ENCODE measurements at regions not wholly inside any gene's neighbourhood (a gene's known extent, or its start where the extent isn't known, plus 50 kb on each side); places are given as distances from the start of the nearest gene placed in this dataset.

- Histone ChIP-seq H3K4me1 (no peaks in the 10 kb centered on the region), H3K9me3 (no peaks in the 10 kb centered on the region), H3K27me3 (no peaks in the 10 kb centered on the region), H3K4me3 (no peak overlapping the region), H3K36me3 (no peaks in the 10 kb centered on the region), H3K27ac (no peak overlapping the region)
- TF ChIP-seq POLR2AphosphoS5 (IDR thresholded peaks at IDR 0.05) = no peak
- no peak for TF ChIP-seq EP300 (IDR thresholded peaks at IDR 0.05)
- TF ChIP-seq CTCF (IDR thresholded peaks at IDR 0.05) = no peak
- TF ChIP-seq POLR2A (IDR thresholded peaks at IDR 0.05) = no peak
- no peak for DNase-seq
- intact Hi-C loops (cut with DNase I; ENCODE audit: low total_unique reads) = no loop called here
- 88 to 96% (median 92%) methylated on average over 9 of the region's 9 CpGs for WGBS, 5 donors
Measured at GRCh38 chr9:84480071-84480470, 139.5 kb upstream of the SLC28A3 start.

GRCh38 chr9:84481231-84481630 is 140.7 kb upstream of the SLC28A3 start:
- WGBS, 5 donors = 84 to 93% (median 92%) methylated on average over 3 of the region's 3 CpGs

GRCh38 chr9:84481636-84482218 is 141.2 kb upstream of the SLC28A3 start:
- intact Hi-C loops (cut with DNase I; ENCODE audit: low total_unique reads) = no loop called here
- no peaks in the 10 kb centered on the region for H3K9me3 ChIP-seq
- H3K27ac ChIP-seq = no peak overlapping the region
- H3K4me3 ChIP-seq = no peak overlapping the region
- no peaks in the 10 kb centered on the region for H3K36me3 ChIP-seq
- 69 to 77% (median 73%) methylated on average over 8 of the region's 8 CpGs for WGBS, 5 donors
- H3K4me1 ChIP-seq = no peaks in the 10 kb centered on the region
- DNase-seq = no peak
- TF ChIP-seq POLR2AphosphoS5 (IDR thresholded peaks at IDR 0.05) = no peak
- TF ChIP-seq EP300 (IDR thresholded peaks at IDR 0.05) = no peak
- TF ChIP-seq POLR2A (IDR thresholded peaks at IDR 0.05) = no peak
- TF ChIP-seq CTCF (IDR thresholded peaks at IDR 0.05) = no peak
- no peaks in the 10 kb centered on the region for H3K27me3 ChIP-seq

More at GRCh38 chr9:84481231-84481630, 140.7 kb upstream of the SLC28A3 start:
- no peak for TF ChIP-seq EP300 (IDR thresholded peaks at IDR 0.05)
- H3K36me3 ChIP-seq = no peaks in the 10 kb centered on the region
- no peak overlapping the region for H3K4me3 ChIP-seq
- H3K27me3 ChIP-seq = no peaks in the 10 kb centered on the region
- no peaks in the 10 kb centered on the region for H3K4me1 ChIP-seq
- no peak for DNase-seq
- intact Hi-C loops (cut with DNase I; ENCODE audit: low total_unique reads) = no loop called here
- no peak overlapping the region for H3K27ac ChIP-seq
- H3K9me3 ChIP-seq = no peaks in the 10 kb centered on the region

- Histone ChIP-seq H3K27me3 (no peaks in the 10 kb centered on the region), H3K36me3 (no peaks in the 10 kb centered on the region), H3K4me1 (no peaks in the 10 kb centered on the region), H3K4me3 (no peak overlapping the region), H3K9me3 (no peaks in the 10 kb centered on the region), H3K27ac (no peak overlapping the region)
- WGBS, 5 donors = 48 to 84% (median 77%) methylated on average over 8 of the region's 8 CpGs
- TF ChIP-seq POLR2AphosphoS5 (IDR thresholded peaks at IDR 0.05) (no peak), EP300 (IDR thresholded peaks at IDR 0.05) (no peak), POLR2A (IDR thresholded peaks at IDR 0.05) (no peak), CTCF (IDR thresholded peaks at IDR 0.05) (no peak)
- DNase-seq = no peak
- intact Hi-C loops (cut with DNase I; ENCODE audit: low total_unique reads) = no loop called here
Measured at GRCh38 chr9:84482607-84483006, 142.0 kb upstream of the SLC28A3 start.

- WGBS, 5 donors = 62 to 79% (median 69%) methylated on average over 6 of the region's 6 CpGs
- Histone ChIP-seq H3K4me3 (no peak overlapping the region), H3K27me3 (no peaks in the 10 kb centered on the region), H3K27ac (no peak overlapping the region), H3K36me3 (no peaks in the 10 kb centered on the region), H3K4me1 (no peaks in the 10 kb centered on the region), H3K9me3 (no peaks in the 10 kb centered on the region)
- DNase-seq = no peak
- TF ChIP-seq POLR2AphosphoS5 (IDR thresholded peaks at IDR 0.05) = no peak
- no peak for TF ChIP-seq EP300 (IDR thresholded peaks at IDR 0.05)
- TF ChIP-seq POLR2A (IDR thresholded peaks at IDR 0.05) = no peak
- no peak for TF ChIP-seq CTCF (IDR thresholded peaks at IDR 0.05)
- intact Hi-C loops (cut with DNase I; ENCODE audit: low total_unique reads) = no loop called here
Measured at GRCh38 chr9:84484172-84484571, 143.6 kb upstream of the SLC28A3 start.
